Activated CD4-positive, CD25-positive, alpha-beta regulatory T cell treated with anti-CD3 and anti-CD28 coated beads, Interleukin-2, amount 50 U/mL, for 24 hours (primary cell): ENCODE measurements at regions not wholly inside any gene's neighbourhood (a gene's known extent, or its start where the extent isn't known, plus 50 kb on each side); places are given as distances from the start of the nearest gene placed in this dataset.
"Not testable (repeated sequence)": the region's sequence is repeated elsewhere in the genome, so short reads cannot be mapped to it uniquely, and the experiment has no call there.

ENCODE experiments used
- ATAC-seq, 2 donors: fragments of 150-1000 bp; cut with Tn5 transposase; one replicate each; pipeline ENCODE4 v1.10.0; 2021; ENCODE audit warnings: mild to moderate bottlenecking in 1 of 2, moderate library complexity in 1 of 2

DNA sequence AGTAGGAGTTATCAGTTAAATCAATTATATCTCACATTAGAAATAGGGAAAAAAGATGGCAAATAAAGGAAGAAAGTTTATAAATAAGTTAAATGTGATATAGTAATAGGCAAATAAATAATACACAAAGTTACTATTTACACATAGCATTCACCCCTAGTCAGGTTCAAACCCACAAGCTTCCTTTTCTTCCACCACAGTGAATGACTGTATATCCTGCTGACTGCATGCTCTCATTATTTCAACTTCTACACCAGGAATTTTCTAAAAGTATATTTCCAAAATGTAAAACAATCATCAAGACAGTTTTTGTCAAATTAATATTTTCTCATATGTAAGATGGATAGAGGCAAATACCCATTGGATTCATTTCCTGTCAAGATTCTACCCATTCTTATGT, 548.6 kb upstream of the SLITRK5 start:
- no peak for ATAC-seq

DNA sequence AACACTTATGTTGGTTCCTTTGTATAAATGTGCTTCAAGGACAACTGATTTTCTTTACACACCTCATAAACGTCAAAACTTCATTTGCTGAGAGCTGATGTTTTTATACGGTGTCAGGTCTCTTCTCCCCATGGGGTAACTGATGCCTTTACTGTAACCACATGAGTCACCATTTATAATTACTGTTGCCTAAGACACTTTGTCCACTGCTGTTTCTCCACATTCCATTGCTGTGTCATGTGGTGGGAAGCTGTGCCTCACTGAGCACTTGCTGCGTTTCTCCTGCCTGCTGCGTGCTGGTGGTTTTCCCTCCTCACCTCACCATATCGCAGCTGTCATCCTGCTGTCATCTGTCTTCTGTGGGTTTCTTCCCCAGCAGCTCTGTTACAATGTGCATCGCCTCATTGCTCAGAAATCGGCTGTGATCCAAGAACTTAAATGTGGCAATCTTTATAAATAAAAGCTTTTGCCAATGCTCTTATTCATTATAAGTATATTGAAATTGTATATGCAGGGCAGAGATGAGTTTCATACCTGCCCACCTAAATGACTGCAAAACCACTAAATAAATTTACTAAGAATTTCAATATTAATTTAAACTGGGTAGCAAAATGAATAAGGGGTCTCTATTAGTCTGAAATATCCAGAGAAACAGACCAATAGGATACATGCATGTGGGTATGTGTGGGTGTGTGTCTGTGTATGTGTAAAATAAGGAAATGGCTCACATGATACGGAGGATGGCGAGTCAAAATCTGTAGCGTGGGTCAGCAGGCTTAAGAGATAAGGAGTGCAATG, 547.0 kb upstream of the SLITRK5 start:
- no peak for ATAC-seq

DNA sequence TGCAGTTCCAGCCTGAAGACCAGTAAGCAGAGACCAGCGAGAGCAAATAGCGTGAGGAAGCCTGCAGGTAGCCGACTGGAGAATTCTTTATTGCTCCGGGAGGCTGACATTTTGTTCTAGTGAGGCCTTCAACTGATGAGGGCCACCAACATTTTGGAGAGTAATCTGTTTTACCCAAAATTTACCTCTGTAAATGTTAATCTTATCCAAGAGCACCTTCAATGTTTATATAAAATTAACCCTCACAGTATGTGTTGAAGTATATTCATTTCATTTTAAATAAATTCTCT, 546.4 kb upstream of the SLITRK5 start:
- ATAC-seq, result no peak

DNA sequence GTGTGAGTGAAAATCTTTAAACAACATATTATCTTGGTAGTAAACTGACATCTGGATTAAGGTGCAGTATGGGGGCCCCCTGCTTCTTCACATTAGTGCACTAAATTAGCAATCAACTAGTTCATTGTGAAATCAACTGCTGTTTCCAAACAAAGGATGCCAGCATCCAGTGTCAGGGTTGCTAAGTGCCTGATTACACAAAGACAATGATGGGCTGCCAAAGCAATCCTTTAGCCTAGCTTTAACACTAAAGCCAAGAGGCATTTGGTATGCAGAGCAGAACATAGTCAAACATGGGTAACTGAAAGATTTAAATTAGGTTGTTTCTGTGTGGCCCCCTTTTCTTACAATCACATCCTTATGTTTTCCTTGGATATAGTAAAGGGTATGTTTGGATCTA, 543.1 kb upstream of the SLITRK5 start:
- ATAC-seq, result no peak

DNA sequence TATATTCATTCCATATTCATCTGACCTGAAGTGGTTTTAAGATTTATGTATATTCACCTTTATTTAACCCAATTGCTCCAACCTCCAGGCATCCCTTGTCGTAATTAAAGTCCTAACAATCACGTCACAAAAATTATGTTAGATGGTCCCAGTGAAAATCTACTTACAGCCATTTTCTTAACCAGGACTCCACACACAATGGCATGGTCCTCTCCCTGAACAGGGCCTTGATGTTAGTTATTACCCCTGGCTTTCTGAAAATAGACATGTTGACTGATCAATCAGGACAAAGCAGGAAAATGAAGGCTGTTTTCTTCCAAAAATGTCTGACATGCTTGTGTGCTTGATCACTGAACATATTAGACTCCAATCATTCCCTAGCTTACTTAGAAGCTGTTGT, 542.7 kb upstream of the SLITRK5 start:
- ATAC-seq, result no peak

DNA sequence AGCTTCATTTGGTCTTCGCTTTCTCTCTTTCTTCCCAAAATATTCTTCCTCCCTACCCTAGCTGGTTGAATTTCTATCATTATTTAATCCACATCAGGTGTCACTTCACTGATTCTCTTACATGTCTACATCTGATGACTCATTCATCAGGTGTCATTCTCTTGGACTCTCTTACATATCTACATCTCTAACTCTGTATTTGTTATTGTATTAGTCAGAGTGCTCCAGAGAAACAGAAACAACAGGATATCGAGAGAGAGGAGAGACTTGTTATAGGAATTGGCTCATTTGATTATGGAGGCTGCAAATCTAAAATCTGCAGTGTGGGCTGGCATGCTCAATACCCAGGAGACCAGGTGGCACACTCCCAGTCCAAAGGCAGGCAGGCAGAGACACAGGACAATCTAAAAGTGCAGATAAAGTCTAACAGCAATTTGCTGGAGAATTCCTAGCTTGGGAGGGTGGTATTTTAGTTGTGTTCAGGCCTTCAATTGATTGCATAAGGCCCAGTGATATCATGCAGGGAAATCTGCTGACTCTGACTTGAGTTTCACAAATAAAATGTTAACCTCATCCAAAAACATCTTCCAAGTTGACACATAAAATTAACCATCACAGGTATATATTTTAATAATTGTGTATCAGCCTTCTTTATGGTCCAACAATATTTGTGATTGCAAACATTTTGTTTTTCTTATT, 541.4 kb upstream of the SLITRK5 start:
- ATAC-seq, result no peak

DNA sequence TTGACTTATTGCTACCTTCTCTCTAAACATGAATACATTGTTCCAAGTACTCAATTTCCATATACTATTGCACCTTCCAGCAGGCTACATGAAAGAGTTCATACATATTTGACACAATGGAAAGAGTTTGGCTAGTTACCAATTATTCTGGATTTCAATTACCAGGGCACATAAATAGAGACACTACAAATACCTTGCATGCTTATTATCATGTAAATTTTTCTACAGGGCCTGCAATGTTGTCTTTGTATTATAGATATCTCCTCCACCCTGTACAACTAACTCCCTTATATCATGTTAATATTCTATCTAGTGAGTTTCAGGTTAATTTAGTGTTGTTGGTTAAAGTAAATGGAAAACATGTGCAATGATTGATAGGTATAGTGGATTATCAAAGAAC, 540.7 kb upstream of the SLITRK5 start:
- no peak for ATAC-seq

DNA sequence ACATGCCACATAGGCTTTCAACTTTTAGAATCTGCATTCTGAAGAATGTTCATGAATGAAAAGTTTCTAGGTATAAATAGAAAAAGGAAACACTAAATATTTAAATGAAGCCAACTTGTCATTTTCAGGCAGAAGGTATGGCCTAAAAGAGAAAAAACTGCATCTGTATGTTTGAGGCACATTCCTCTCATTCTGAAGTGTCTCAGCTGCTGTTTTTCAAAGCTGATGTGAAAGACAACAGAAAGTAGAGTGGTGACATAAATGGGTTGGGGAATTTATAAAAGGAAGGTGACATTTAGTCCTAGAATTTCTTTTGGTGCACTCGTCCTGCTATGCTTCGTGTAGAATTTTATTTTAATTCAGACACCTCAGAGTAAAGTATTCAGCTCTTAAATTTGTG, 539.6 kb upstream of the SLITRK5 start:
- no peak for ATAC-seq

DNA sequence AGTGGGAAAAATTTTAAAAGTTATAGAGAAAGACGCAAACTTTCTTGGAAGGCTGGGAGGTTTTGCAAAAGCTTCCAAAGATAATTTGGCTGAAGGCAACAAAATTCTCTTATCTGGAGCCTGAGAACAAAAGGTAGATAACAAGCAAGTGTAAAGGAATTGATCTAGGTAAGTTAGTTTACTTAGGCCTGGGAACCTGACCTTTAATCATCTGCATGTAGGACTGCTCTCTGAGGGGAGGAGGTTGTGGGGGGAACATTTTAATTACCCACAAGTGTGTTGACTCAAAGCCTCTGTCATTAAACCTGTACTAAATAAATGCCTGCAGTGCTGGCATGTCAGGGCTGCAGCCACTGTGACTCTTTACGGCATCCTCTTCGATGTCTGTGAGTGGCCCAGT, 532.3 kb upstream of the SLITRK5 start:
- ATAC-seq, result no peak

DNA sequence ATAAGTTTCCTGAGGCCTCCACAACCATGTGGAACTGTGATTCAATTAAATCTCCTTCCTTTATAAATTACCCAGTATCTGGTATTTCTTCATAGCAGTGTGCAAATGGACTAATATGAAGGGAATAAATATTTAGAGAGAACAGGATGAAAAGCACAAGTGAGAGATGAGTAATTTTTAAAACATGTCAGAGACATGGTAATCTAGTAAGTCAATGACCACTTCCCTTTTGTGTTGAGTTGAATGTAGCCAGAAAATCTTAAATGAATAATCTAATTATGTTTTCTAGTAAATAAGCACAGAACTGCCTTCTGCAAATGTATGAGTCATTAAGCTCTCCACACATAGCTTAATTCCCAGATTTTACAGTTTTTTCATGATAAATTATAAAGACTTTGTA, 524.1 kb upstream of the SLITRK5 start:
- ATAC-seq, result no peak

DNA sequence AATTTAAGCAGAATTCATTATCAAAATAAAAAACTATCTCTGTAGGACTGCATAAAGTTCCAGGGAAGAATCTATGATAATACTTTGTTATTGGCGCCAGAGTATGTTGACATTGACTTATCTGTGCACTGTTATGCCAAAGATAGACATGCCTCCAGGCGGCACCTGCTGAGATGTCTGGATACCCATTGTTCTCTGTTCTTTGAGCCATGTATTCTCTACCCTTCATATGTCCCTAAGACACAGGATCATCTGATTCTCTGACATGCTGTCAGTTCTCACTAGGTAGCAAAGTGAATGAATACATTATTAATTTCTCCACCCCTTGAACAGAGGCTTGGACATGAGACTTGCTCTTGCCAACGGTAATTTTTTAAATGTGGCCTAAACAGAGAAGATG, 517.8 kb upstream of the SLITRK5 start:
- ATAC-seq, result no peak

DNA sequence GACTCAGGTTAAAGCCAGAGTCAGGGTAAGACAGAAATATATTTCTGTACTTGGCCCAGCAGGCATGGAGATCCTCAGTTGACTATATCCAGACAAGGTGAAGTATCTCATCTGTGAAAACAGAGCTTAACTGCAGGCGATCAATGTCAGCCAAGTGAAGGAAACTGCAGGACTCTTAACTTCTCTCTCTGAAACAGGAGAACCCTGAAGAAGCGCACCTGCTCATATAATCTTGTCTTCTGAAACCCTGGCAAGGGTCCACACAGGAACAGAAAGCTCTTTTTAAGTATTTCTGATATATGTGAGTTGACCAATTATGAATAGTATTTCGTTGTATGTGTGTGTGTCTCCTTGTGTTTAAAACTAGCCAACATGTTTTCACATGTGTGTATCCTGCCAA, 504.8 kb upstream of the SLITRK5 start:
- ATAC-seq, result no peak

DNA sequence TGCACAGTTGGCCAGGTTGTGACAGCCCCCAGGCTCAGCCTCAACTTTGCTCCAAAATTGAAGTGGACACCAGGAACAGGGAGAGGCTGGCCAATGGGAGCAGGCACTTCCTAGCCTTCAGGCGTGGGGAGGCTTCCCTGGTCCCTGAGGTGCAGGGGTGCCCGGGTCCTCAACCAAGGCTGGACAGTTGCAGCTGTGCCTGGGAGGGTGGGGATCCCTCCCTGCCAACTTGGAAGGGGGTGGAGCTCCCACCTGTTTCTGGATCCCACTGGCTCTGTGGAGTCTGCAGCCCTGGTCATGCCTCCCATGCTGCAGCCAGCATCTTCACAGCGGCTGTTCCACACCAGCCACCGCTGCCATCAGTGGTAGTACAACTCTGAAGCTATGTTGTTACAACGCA, 502.8 kb upstream of the SLITRK5 start:
- ATAC-seq, result no peak

DNA sequence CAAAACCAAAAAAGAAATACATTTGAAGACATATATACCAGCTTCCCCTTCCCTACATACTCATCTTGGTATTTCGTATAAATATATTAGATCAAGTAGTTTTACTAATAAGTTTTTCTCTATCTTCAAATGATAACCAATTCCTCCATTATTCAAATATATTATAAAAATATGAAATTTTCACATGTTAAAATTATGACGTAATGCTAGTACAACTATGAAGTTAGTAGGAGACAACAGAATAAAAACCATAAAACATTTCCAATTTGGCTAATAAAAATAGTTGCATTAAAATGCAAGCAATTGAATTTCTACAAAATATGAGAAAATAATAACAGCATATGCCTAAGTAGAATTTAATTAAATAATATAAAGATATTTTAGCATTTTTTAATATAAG, 501.8 kb upstream of the SLITRK5 start:
- no peak for ATAC-seq

DNA sequence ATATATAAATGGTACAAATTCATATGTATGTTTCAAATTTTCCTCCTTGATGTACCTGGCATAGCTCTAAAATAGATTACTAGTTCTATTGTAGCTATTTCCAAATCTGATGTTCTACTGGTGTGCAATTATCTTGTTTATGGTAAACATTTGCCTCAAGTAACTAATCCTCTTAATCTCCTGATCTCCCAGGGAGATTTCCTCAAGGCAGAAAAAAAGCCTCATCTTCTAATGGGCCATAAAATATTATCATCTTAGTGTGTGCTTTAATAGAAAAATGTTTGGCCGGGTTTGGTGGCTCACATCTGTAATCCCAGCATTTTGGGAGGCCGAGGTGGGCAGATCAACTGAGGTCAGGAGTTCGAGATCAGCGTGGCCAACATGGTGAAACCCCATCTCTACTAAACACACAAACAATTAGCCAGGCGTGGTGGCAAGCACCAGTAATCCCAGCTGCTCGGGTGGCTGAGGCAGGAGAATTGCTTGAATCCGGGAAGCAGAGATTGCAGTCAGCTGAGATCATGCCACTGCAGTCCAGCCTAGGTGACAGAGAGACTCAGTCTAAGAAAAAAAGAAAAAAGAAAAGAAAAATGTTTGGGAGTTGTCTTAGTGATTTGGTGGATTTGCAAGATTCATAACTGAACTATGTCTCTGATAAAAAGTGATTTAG, 498.9 kb upstream of the SLITRK5 start:
- no peak for ATAC-seq

DNA sequence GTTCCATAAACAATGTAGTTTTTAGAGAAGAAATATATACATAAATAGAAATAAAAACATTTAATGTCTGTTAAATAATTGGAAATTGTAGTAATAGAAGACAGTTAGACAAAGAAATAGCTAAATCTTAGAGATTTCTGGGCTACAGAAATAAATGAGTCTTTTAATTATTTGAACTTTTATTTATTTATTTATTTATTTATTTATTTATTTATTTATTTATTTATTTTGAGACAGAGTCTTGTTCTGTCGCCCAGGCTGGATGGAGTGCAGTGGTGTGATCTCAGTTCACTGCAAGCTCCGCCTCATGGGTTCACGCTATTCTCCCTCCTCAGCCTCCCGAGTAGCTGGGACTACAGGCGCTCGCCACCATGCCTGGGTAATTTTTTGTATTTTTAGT, 486.0 kb upstream of the SLITRK5 start:
- not testable (repeated sequence) for ATAC-seq

DNA sequence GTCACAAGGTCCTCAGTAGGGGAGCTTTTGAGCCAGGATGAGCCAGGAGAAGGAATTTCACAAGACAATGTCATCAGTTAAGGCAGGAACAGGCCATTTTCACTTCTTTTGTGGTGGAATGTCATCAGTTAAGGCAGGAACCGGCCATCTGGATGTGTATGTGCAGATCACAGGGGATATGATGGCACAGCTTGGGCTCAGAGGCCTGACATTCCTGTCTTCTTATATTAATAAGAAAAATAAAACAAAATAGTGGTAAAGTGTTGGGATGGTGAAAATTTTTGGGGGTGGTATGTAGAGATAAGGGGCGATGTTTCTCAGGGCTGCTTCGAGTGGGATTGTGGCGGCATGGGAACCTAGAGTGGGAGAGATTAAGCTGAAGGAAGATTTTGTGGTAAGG, 484.5 kb upstream of the SLITRK5 start:
- not testable (repeated sequence) for ATAC-seq

DNA sequence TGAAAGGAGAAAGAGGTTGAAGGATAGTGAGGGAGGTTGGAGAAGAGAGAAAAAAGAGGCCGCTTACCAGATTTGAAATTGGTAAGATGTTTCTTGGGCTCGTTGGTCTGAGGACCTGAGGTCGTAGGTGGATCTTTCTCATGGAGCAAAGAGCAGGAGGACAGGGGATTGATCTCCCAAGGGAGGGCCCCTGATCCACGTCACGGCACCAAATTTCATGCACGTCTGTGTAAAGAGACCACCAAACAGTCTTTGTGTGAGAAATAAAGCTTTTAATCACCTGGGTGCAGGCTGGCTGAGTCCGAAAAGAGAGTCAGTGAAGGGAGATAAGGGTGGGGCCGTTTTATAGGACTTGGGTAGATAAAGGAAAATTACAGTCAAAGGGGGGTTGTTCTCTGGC, 479.7 kb upstream of the SLITRK5 start:
- not testable (repeated sequence) for ATAC-seq

DNA sequence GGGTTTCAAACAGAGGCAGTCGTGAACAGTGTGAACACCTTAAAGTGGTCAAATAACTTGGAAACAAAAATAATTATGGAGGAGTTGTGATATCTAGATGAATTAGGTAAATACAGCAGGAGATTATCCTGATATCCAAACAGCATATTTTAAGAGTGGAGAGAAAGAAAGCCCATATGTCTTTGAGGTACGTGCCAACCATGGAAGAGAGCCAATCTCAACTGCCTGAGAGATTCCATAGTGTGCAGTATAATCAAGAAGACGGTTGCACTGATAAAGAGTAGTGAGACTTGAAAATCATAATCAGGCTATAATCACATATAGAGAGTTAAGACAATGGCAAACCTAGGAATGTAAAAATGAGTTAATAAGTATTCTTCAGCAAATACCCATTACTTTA, 472.8 kb upstream of the SLITRK5 start:
- no peak for ATAC-seq

DNA sequence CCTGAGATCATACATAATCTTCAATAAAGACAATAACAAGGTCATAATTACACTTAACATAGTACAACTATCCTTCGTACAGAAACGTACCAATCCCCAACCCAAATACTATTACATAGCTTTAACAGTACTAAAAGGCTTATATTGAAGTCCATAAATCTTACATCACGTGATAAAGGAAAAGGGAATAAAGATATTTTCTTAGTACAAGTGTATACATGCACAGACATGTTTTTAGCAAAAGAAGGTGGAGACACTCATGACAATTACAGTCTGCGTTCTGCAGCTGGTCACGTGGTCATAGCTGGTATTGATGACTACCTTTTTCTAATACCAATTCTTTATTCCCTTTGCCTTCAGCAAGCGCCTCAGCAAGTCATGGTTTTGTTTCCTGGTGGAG, 464.5 kb upstream of the SLITRK5 start:
- ATAC-seq, result no peak

DNA sequence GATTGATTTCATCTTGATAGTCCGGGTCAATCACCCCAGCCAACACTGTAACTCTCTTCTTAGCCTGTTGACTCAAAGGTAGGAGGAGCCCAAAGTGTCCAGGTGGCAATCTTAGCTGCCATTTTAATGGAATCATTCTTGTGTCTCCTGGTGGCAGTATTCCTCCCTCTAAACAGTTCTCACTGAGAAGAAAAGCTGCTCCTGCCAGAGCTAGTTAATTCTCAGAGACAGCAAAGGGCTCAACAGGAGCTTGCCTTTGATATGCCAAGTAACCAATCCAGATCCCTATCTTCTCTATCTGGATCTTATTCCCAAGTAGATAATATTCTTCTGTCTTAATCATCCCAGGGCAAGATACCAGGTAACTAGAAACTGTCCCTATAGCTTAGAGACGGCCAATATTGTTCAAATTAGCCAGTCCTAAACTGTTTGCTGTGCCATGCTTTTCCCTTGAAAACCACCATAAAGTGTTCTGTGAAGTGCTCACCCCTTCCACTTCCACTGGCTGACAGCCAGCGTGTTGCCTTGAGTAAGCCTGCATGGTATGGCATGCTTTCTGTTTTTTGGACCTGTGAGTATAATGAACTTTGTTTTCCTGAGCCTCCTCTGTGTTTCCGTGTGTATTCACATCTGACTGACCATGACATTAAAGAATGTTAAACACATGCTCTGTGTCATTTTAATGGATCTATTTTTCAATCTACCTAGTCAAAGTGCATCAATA, 463.7 kb upstream of the SLITRK5 start:
- no peak for ATAC-seq

DNA sequence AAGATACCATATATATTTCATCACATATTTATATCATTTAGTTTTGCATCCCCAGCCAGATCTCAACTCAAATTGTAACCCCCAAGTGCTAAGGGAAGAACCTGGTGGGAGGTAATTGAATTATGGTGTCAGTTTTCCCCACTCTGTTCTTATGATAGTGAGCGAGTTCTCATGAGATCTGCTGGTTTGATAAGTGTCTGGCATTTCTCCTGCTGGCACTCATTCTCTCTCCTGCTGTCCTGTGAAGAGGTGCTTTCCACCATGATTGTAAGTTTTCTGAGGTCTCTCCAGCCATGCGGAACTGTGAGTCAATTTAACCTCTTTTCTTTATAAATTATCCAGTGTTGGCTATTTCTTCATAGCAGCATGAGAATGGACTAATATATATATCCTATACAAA, 462.5 kb upstream of the SLITRK5 start:
- no peak for ATAC-seq

DNA sequence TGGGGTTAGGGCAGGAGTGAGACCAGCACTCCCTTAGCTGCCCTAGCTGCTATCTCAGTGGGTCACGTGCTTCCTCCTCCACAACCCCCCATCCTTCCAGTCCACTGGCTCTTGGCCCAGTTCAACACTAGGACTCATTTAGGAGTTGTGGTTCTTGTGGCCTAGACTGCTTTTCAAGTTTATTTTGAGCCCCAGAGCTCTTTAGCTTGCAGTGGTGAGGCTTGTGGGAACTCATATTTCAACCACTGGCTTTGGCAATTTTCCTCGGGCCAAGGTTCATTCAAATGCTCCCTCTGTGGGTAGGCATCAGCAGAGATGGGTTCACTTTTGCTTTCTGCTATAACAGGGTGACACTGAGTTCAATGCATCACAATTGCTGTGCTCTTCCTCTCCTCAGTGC, 436.2 kb upstream of the SLITRK5 start:
- no peak for ATAC-seq

DNA sequence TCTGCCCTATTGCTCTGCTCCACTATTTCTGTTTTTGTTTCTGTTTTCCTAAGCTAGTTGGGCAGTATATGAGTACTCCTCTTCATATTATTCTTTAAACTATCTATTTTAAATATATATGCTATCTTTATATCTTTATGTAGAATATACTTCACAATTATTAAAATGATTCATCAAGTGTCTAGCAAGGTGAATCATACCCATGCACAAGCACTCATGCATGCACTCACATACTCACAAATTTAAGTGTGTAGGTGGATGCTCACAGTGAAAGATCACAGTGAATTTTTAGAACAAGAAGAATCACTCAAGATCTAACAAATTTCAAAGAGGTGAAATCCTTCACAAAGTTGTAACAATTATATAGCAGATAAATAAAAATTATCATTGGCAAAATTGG, 435.6 kb upstream of the SLITRK5 start:
- no peak for ATAC-seq
